ENCODE measurements at regions not wholly inside any gene's neighbourhood (a gene's known extent, or its start where the extent isn't known, plus 50 kb on each side); places are given as distances from the start of the nearest gene placed in this dataset.

- Histone ChIP-seq H3K9ac (ENCODE audit: insufficient read depth in 1 of 2, low read length in 2 of 2) (no peak overlapping the region), H3K27me3 (ENCODE audit: control insufficient read depth in 3 of 3, insufficient read depth in 3 of 3, low read length in 2 of 3) (peaks cover 0 to 5% (median 2%) of the 10 kb centered on the region in 3 donors), H3K4me3 (no peak overlapping the region), H3K4me1 (ENCODE audit: control insufficient read depth in 5 of 5, insufficient read depth in 5 of 5, low read length in 5 of 5) (peaks cover 0 to 5% (median 0%) of the 10 kb centered on the region in 5 donors), H3K9me3 (ENCODE audit: control insufficient read depth in 4 of 4, insufficient read depth in 3 of 4, low read length in 3 of 4) (peaks cover 0 to 3% (median 0%) of the 10 kb centered on the region in 4 donors), H3K27ac (ENCODE audit: low read depth in 1 of 2, low read length in 1 of 2) (no peak overlapping the region), H3K36me3 (ENCODE audit: control insufficient read depth in 4 of 4, insufficient read depth in 4 of 4, low read length in 4 of 4) (no peaks in the 10 kb centered on the region)
- ATAC-seq (ENCODE audit: insufficient read depth, low FRiP score) (no peak), DNase-seq (no peak)
- WGBS, 2 donors = 82 to 85% methylated on average over 2 of the region's 2 CpGs
- TF ChIP-seq CTCF (IDR thresholded peaks at IDR 0.05; ENCODE audit: control extremely low read depth, extremely low read depth) = no peak
These were observed 189.0 kb upstream of the RUNX1 start for GRCh38 chr21:35238119-35238518.

- no peaks in the 10 kb centered on the region for H3K36me3 ChIP-seq (ENCODE audit: control insufficient read depth in 4 of 4, insufficient read depth in 4 of 4, low read length in 4 of 4)
- ATAC-seq (ENCODE audit: insufficient read depth, low FRiP score) (no peak), DNase-seq (no peak)
- no peak overlapping the region for H3K27ac ChIP-seq (ENCODE audit: low read depth in 1 of 2, low read length in 1 of 2)
- peaks cover 0 to 3% (median 0%) of the 10 kb centered on the region in 4 donors for H3K9me3 ChIP-seq (ENCODE audit: control insufficient read depth in 4 of 4, insufficient read depth in 3 of 4, low read length in 3 of 4)
- H3K4me3 ChIP-seq = no peak overlapping the region
- H3K9ac ChIP-seq (ENCODE audit: insufficient read depth in 1 of 2, low read length in 2 of 2) = no peak overlapping the region
- TF ChIP-seq CTCF (IDR thresholded peaks at IDR 0.05; ENCODE audit: control extremely low read depth, extremely low read depth) = no peak
- H3K4me1 ChIP-seq (ENCODE audit: control insufficient read depth in 5 of 5, insufficient read depth in 5 of 5, low read length in 5 of 5) = peaks cover 0 to 5% (median 0%) of the 10 kb centered on the region in 5 donors
- WGBS, 2 donors = 70 to 74% methylated on average over 2 of the region's 2 CpGs
- peaks cover 0 to 7% (median 2%) of the 10 kb centered on the region in 3 donors for H3K27me3 ChIP-seq (ENCODE audit: control insufficient read depth in 3 of 3, insufficient read depth in 3 of 3, low read length in 2 of 3)
These were observed 188.2 kb upstream of the RUNX1 start for GRCh38 chr21:35237287-35237686.

GRCh38 chr21:35236090-35236489 is 187.0 kb upstream of the RUNX1 start:
- DNase-seq = no peak
- H3K9me3 ChIP-seq (ENCODE audit: control insufficient read depth in 4 of 4, insufficient read depth in 3 of 4, low read length in 3 of 4) = peaks cover 0 to 3% (median 0%) of the 10 kb centered on the region in 4 donors
- peaks cover 0 to 9% (median 0%) of the 10 kb centered on the region in 3 donors for H3K27me3 ChIP-seq (ENCODE audit: control insufficient read depth in 3 of 3, insufficient read depth in 3 of 3, low read length in 2 of 3)
- no peak for TF ChIP-seq CTCF (IDR thresholded peaks at IDR 0.05; ENCODE audit: control extremely low read depth, extremely low read depth)
- H3K4me3 ChIP-seq = no peak overlapping the region
- no peak overlapping the region for H3K27ac ChIP-seq (ENCODE audit: low read depth in 1 of 2, low read length in 1 of 2)
- H3K9ac ChIP-seq (ENCODE audit: insufficient read depth in 1 of 2, low read length in 2 of 2) = no peak overlapping the region
- no peaks in the 10 kb centered on the region for H3K36me3 ChIP-seq (ENCODE audit: control insufficient read depth in 4 of 4, insufficient read depth in 4 of 4, low read length in 4 of 4)
- WGBS, 2 donors = 74 to 91% methylated on average over 1 of the region's 1 CpG
- H3K4me1 ChIP-seq (ENCODE audit: control insufficient read depth in 5 of 5, insufficient read depth in 5 of 5, low read length in 5 of 5) = peaks cover 0 to 5% (median 0%) of the 10 kb centered on the region in 5 donors
- ATAC-seq (ENCODE audit: insufficient read depth, low FRiP score) = no peak

GRCh38 chr21:35234725-35235124 is 185.6 kb upstream of the RUNX1 start:
- H3K4me3 ChIP-seq = no peak overlapping the region
- H3K27me3 ChIP-seq (ENCODE audit: control insufficient read depth in 3 of 3, insufficient read depth in 3 of 3, low read length in 2 of 3) = peaks cover 0 to 9% (median 0%) of the 10 kb centered on the region in 3 donors
- peaks cover 0 to 3% (median under 1%) of the 10 kb centered on the region in 4 donors for H3K9me3 ChIP-seq (ENCODE audit: control insufficient read depth in 4 of 4, insufficient read depth in 3 of 4, low read length in 3 of 4)
- TF ChIP-seq CTCF (IDR thresholded peaks at IDR 0.05; ENCODE audit: control extremely low read depth, extremely low read depth) = no peak
- peaks cover 0 to 5% (median 0%) of the 10 kb centered on the region in 5 donors for H3K4me1 ChIP-seq (ENCODE audit: control insufficient read depth in 5 of 5, insufficient read depth in 5 of 5, low read length in 5 of 5)
- no peak overlapping the region for H3K27ac ChIP-seq (ENCODE audit: low read depth in 1 of 2, low read length in 1 of 2)
- H3K36me3 ChIP-seq (ENCODE audit: control insufficient read depth in 4 of 4, insufficient read depth in 4 of 4, low read length in 4 of 4) = no peaks in the 10 kb centered on the region
- ATAC-seq (ENCODE audit: insufficient read depth, low FRiP score) = no peak
- WGBS, 2 donors = 40 to 57% methylated on average over 5 of the region's 5 CpGs
- DNase-seq = no peak
- no peak overlapping the region for H3K9ac ChIP-seq (ENCODE audit: insufficient read depth in 1 of 2, low read length in 2 of 2)
